Keratinocyte (primary cell): ENCODE measurements at regions not wholly inside any gene's neighbourhood (a gene's known extent, or its start where the extent isn't known, plus 50 kb on each side); places are given as distances from the start of the nearest gene placed in this dataset.
"Not testable (repeated sequence)": the region's sequence is repeated elsewhere in the genome, so short reads cannot be mapped to it uniquely, and the experiment has no call there.

Source experiments
- DNase-seq: peaks from one replicate; pipeline ENCODE4 v3.0.0-alpha.2; 2011; ENCODE audit warnings: low read depth, missing footprints, low spot score
- FAIRE-seq: peaks from 2 replicates; lab custom pipeline; 2011; peaks lifted over from hg19 to GRCh38; lab: Jason Lieb, UNC
- H2AFZ ChIP-seq: 2 replicates; pipeline ENCODE4 v1.6.0; 2012; ENCODE audit warnings: low read length, control low read depth, inconsistent platforms; ENCODE audit not compliant: control insufficient read depth
- H3K27ac ChIP-seq: 2 replicates; pipeline ENCODE4 v1.5.1; 2011; ENCODE audit warnings: low read length; ENCODE audit not compliant: control insufficient read depth, insufficient read depth
- H3K27me3 ChIP-seq: 3 replicates; pipeline ENCODE4 v1.6.0; 2011; ENCODE audit warnings: low read length; ENCODE audit not compliant: control insufficient read depth, insufficient read depth; ENCODE audit errors: extremely low read depth
- H3K36me3 ChIP-seq, 2 experiments: 2 replicates in 1 of 2; 3 replicates in 1 of 2; pipeline ENCODE4 v1.5.1; 2011; ENCODE audit warnings: low read length in 2 of 2, mild to moderate bottlenecking in 1 of 2; ENCODE audit not compliant: control insufficient read depth in 2 of 2, insufficient read depth in 2 of 2; ENCODE audit errors: extremely low read depth in 1 of 2
- H3K4me1 ChIP-seq: 3 replicates; pipeline ENCODE4 v1.5.1; 2011; ENCODE audit warnings: low read length; ENCODE audit not compliant: control insufficient read depth, insufficient read depth; ENCODE audit errors: extremely low read depth
- H3K4me2 ChIP-seq: 3 replicates; pipeline ENCODE4 v1.6.0; 2011; ENCODE audit warnings: low read depth, low read length; ENCODE audit not compliant: control insufficient read depth, insufficient read depth; ENCODE audit errors: extremely low read depth
- H3K4me3 ChIP-seq, 3 experiments: fragments of 200-600 bp in 1 of 3; sonication (generic) in 1 of 3; 2 replicates in 2 of 3; 3 replicates in 1 of 3; pipeline ENCODE4 v1.5.1; 2011 to 2016; ENCODE audit warnings: low read length in 3 of 3, mild to moderate bottlenecking in 3 of 3, control low read depth in 2 of 3, inconsistent platforms in 1 of 3, low read depth in 1 of 3, mixed read lengths in 1 of 3, mixed run types in 1 of 3, moderate library complexity in 1 of 3; ENCODE audit not compliant: control insufficient read depth in 2 of 3, insufficient read depth in 2 of 3; ENCODE audit errors: extremely low read depth in 1 of 3
- H3K79me2 ChIP-seq: 2 replicates; pipeline ENCODE4 v1.6.0; 2012; ENCODE audit warnings: low read length; ENCODE audit not compliant: control insufficient read depth, insufficient read depth
- H3K9ac ChIP-seq: 3 replicates; pipeline ENCODE4 v1.6.0; 2011; ENCODE audit warnings: low read length; ENCODE audit not compliant: control insufficient read depth, insufficient read depth; ENCODE audit errors: extremely low read depth
- H3K9me1 ChIP-seq: 3 replicates; pipeline ENCODE4 v1.6.0; 2011; ENCODE audit warnings: low read length; ENCODE audit not compliant: control insufficient read depth, insufficient read depth; ENCODE audit errors: extremely low read depth
- H3K9me3 ChIP-seq: 2 replicates; pipeline ENCODE4 v1.5.1; 2012; ENCODE audit warnings: low read depth, low read length; ENCODE audit not compliant: control insufficient read depth
- H4K20me1 ChIP-seq: 3 replicates; pipeline ENCODE4 v1.6.0; 2011; ENCODE audit warnings: low read length; ENCODE audit not compliant: control insufficient read depth, insufficient read depth; ENCODE audit errors: extremely low read depth
- EZH2 ChIP-seq: IDR thresholded peaks from one replicate; pipeline ENCODE4 v1.6.1; 2012; ENCODE audit warnings: inconsistent platforms, mild to moderate bottlenecking, low read length, moderate library complexity
- dilution Hi-C: fragments of 300-500 bp; cut with MboI; formaldehyde crosslinking; loops from one replicate; pipeline ENCODE4 v1.7.0; 2020; ENCODE audit warnings: low sequenced_read_pairs; ENCODE audit not compliant: extremely low pct_ligation_motif_present
- TF ChIP-seq, protein P1 (sequence below), 3 experiments: IDR thresholded peaks in 1 of 3; conservative IDR thresholded peaks in 1 of 3; optimal IDR thresholded peaks in 1 of 3; 2 replicates in 2 of 3; 3 replicates in 1 of 3; pipeline versions ENCODE3 to v1.5.1; 2011; ENCODE audit warnings: low read length in 3 of 3, mild to moderate bottlenecking in 3 of 3, moderate library complexity in 2 of 3, control low read depth in 1 of 3, inconsistent platforms in 1 of 3; ENCODE audit not compliant: insufficient read depth in 2 of 3; ENCODE audit errors: extremely low read depth in 1 of 3

DNA sequence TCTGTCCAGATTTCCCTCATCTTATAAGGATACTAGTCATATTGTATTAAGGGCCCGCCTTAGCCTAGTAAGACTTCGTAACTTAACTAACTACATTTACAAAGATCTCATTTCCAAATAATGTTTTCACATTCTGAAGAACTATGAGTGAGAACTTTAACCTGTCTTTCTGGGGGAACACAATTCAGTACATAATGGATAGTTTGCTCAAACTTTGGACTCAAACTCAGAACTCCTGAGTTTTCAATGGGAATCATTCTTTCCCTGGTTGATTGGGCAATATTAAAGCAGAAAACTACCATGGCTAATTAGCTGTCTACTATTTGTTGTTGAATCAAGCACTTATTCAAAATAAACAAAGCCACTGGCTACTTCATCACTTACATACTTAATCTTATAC, 522.9 kb downstream of the REEP3 start:
- no peak for DNase-seq
- H3K4me1 ChIP-seq: no peaks in the 10 kb centered on the region
- H4K20me1 ChIP-seq: no peaks in the 10 kb centered on the region
- TF ChIP-seq, protein P1, sequence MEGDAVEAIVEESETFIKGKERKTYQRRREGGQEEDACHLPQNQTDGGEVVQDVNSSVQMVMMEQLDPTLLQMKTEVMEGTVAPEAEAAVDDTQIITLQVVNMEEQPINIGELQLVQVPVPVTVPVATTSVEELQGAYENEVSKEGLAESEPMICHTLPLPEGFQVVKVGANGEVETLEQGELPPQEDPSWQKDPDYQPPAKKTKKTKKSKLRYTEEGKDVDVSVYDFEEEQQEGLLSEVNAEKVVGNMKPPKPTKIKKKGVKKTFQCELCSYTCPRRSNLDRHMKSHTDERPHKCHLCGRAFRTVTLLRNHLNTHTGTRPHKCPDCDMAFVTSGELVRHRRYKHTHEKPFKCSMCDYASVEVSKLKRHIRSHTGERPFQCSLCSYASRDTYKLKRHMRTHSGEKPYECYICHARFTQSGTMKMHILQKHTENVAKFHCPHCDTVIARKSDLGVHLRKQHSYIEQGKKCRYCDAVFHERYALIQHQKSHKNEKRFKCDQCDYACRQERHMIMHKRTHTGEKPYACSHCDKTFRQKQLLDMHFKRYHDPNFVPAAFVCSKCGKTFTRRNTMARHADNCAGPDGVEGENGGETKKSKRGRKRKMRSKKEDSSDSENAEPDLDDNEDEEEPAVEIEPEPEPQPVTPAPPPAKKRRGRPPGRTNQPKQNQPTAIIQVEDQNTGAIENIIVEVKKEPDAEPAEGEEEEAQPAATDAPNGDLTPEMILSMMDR (optimal IDR thresholded peaks at IDR 0.05 in 1 of 3, IDR thresholded peaks at IDR 0.05 in 1 of 3, conservative IDR thresholded peaks at IDR 0.05 in 1 of 3; ENCODE audit: extremely low read depth in 1 of 3, insufficient read depth in 2 of 3, low read length in 3 of 3): no peak
- no peak for TF ChIP-seq EZH2
- H3K4me2 ChIP-seq: no peak overlapping the region
- no peak overlapping the region for H2AFZ ChIP-seq
- H3K36me3 ChIP-seq: no peaks in the 10 kb centered on the region
- H3K9me1 ChIP-seq: no peaks in the 10 kb centered on the region
- H3K9me3 ChIP-seq: no peaks in the 10 kb centered on the region
- H3K4me3 ChIP-seq: no peak overlapping the region
- no peak overlapping the region for H3K9ac ChIP-seq
- dilution Hi-C loops: no loop called here
- H3K27ac ChIP-seq: no peak overlapping the region
- no peaks in the 10 kb centered on the region for H3K27me3 ChIP-seq
- H3K79me2 ChIP-seq: no peaks in the 10 kb centered on the region
- no peak for FAIRE-seq

DNA sequence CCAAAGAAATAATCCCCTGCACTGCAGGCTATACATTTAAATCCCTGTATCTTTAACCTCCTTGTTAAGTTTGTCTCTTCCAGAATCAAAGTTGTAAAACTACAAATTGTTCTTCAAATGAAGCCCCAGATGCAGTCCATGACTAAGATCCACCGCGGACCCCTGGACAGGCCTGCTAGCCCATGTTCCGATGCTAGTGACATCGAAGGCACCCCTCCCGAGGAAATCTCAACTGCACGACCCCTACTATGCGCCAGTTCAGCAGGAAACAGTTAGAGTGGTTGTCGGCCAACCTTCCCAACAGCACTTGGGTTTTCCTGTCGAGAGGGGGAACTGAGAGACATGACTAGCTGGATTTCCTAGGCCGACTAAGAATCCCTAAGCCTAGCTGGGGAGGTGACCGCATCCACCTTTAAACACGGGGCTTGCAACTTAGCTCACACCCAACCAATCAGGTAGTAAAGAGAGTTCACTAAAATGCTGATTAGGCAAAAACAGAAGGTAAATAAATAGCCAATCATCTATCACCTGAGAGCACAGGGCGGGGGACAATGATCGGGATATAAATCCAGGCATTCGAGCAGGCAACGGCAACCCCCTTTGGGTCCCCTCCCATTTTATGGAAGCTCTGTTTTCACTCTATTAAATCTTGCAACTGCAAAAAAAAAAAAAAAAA, 523.9 kb downstream of the REEP3 start:
- H3K27me3 ChIP-seq, H3K9ac ChIP-seq, H3K4me3 ChIP-seq, H3K9me3 ChIP-seq, H3K79me2 ChIP-seq, H3K9me1 ChIP-seq, H3K4me2 ChIP-seq, H4K20me1 ChIP-seq, H3K27ac ChIP-seq, H3K36me3 ChIP-seq, H2AFZ ChIP-seq, FAIRE-seq, H3K4me1 ChIP-seq, dilution Hi-C loops, DNase-seq: not testable (repeated sequence)

DNA sequence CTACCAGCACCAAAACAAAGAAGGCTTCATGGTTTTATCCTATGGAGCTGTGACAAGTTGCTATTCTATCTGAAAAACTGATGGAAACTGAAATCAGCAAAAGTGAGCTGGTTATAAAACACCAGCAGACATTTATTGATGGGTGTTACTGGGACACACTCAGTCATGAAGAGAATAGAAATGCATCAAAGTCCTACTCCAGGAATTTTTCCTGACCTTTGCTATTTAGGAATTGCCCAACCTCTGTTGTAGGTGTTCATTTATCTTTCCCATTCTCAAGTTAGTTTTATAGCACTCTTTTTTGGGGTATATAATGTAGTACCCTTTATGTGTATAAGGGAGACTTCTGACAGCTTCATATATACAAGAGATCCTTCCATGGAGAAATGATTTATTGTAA, 533.2 kb downstream of the REEP3 start:
- TF ChIP-seq, protein P1 (optimal IDR thresholded peaks at IDR 0.05 in 1 of 3, IDR thresholded peaks at IDR 0.05 in 1 of 3, conservative IDR thresholded peaks at IDR 0.05 in 1 of 3; ENCODE audit: extremely low read depth in 1 of 3, insufficient read depth in 2 of 3, low read length in 3 of 3): no peak
- no peak for TF ChIP-seq EZH2
- no peak for DNase-seq
- no peak overlapping the region for H3K4me3 ChIP-seq
- dilution Hi-C loops: no loop called here
- H3K79me2 ChIP-seq: no peaks in the 10 kb centered on the region
- no peak overlapping the region for H3K9ac ChIP-seq
- no peaks in the 10 kb centered on the region for H4K20me1 ChIP-seq
- H3K27me3 ChIP-seq: no peaks in the 10 kb centered on the region
- H3K27ac ChIP-seq: no peak overlapping the region
- H3K9me1 ChIP-seq: no peaks in the 10 kb centered on the region
- no peak for FAIRE-seq
- H2AFZ ChIP-seq: no peak overlapping the region
- H3K9me3 ChIP-seq: no peaks in the 10 kb centered on the region
- no peak overlapping the region for H3K4me2 ChIP-seq
- H3K36me3 ChIP-seq: no peaks in the 10 kb centered on the region
- no peaks in the 10 kb centered on the region for H3K4me1 ChIP-seq
